Heart right ventricle (tissue), 16 donors: ENCODE measurements at regions not wholly inside any gene's neighbourhood (a gene's known extent, or its start where the extent isn't known, plus 50 kb on each side); places are given as distances from the start of the nearest gene placed in this dataset.
"Not testable (repeated sequence)": the region's sequence is repeated elsewhere in the genome, so short reads cannot be mapped to it uniquely, and the experiment has no call there.

Experiments used
- ATAC-seq, 8 donors: fragments of 200-7000 bp; cut with Tn5 transposase; one replicate each; pipeline ENCODE4 v1.9.1; 2020; ENCODE audit warnings: mild to moderate bottlenecking in 8 of 8, moderate library complexity in 8 of 8, moderate number of reproducible peaks in 1 of 8
- DNase-seq, 2 donors: peaks; one replicate each; pipeline ENCODE4 v3.0.0-alpha.2; 2020
- H3K27ac ChIP-seq, 10 donors: fragments of 200-600 bp; sonication (generic) in 2 of 10; one replicate each; pipeline versions ENCODE4 v1.5.0 to v1.8.0; 2020 to 2022; ENCODE audit warnings: mild to moderate bottlenecking in 3 of 10
- H3K27me3 ChIP-seq, 7 donors: fragments of 200-600 bp; one replicate each; pipeline ENCODE4 v1.8.0; 2021 to 2022; ENCODE audit warnings: mild to moderate bottlenecking in 2 of 7
- H3K36me3 ChIP-seq, 9 donors: fragments of 200-600 bp; sonication (generic) in 1 of 9; one replicate each; pipeline versions ENCODE4 v1.5.0 to v1.8.0; 2020 to 2022; ENCODE audit warnings: mild to moderate bottlenecking in 2 of 9
- H3K4me1 ChIP-seq, 9 donors: fragments of 200-600 bp; sonication (generic) in 1 of 9; one replicate each; pipeline versions ENCODE4 v1.5.0 to v1.8.0; 2020 to 2022; ENCODE audit warnings: mild to moderate bottlenecking in 4 of 9
- H3K4me3 ChIP-seq, 10 donors: fragments of 200-600 bp; sonication (generic) in 2 of 10; one replicate each; pipeline versions ENCODE4 v1.5.0 to v1.8.0; 2020 to 2022; ENCODE audit warnings: mild to moderate bottlenecking in 7 of 10, moderate library complexity in 2 of 10
- H3K9me3 ChIP-seq, 11 donors: fragments of 200-600 bp in 10 of 11; sonication (generic) in 2 of 11; one replicate each; pipeline versions ENCODE4 v1.5.0 to v1.8.0; 2013 to 2022; ENCODE audit warnings: mild to moderate bottlenecking in 2 of 11, control low read depth in 1 of 11, moderate library complexity in 1 of 11
- CTCF ChIP-seq, 9 donors: fragments of 200-600 bp; sonication (generic) in 2 of 9; IDR thresholded peaks; one replicate each; pipeline versions ENCODE4 v1.5.0 to v1.8.0; 2021 to 2022; ENCODE audit warnings: antibody characterized with exemption in 9 of 9, mild to moderate bottlenecking in 5 of 9, moderate library complexity in 1 of 9
- WGBS, 2 donors: extraction: QIAGEN DNeasy Blood & Tissue Kit; methylation state at CpG; one replicate each; pipeline ENCODE4 v1.1.7; 2013; ENCODE audit warnings: inconsistent platforms in 1 of 2; 5-methylcytosine and 5-hydroxymethylcytosine counted together
- intact Hi-C, 10 donors: fragments of 100-400 bp; cut with DNase I; formaldehyde crosslinking; loops; one replicate each; pipeline versions ENCODE4 v1.11.1 to v1.14.2; 2022
- donor health status: Arrhythmogenic right ventricular cardiomyopathy.
- donor health status: ischemic (EF 13 %, LVEDD 7.1; RV severe dilation, severe dysfunction).
- donor health status: healthy with polysubstance abuse.
- donor health status: DM: no; HTN: yes; CAD: no.
- donor health status: DM: no; HTN: no; CAD: no.
- donor health status: ischemic (EF 25% LVEDD 6.9; RV normal size, moderate dysfunction).
- donor health status: ischemic (EF 25% LVEDD 5.7; RV mildly dilated, moderate dysfunction).
- donor health status: healthy.
- donor health status: DM: yes; HTN: yes; CAD: no.
- donor health status: Ischemic cardiomyopathy.
- donor health status: ischemic (EF 35%, LVEDD 5.7; RV mildly dilated, moderate dysfunction).
- donor health status: nonischemic (EF 11% LVEDD 7.7; RV severe dilation, severe dysfunction).
- donor health status: DM: yes; HTN: yes; CAD: no.
- donor health status: PGD.
- donor health status: ischemic (EF 29% LVEDD 5.4; RV normal size, mild dysfunction).
- donor health status: nonischemic (EF 23%, LVEDD 6.1; RV moderate dilation, normal function).

- 50 to 69% methylated on average over 3 of the region's 3 CpGs for WGBS, 2 donors
These were observed 1751.4 kb downstream of the TP53TG3F start for GRCh38 chr16:35210681-35211433.

DNA sequence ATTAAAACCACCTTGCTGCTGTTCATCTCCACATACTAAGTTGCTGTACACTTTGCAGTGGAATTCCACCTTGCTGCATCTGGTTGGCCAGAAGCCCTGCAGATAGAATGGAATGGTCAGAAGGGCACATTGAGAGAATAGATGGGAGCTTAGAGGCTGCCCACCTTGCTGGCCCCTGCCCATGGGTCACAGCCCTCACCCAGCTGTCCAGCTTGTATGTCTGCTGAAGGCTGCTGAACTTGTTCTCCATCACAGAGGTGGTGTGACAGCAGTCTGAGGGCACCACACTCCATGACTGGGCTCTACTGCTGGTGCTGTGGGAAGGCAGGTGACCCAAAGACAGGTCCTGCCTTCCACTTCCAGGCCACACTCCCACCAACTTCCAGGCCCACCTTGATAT lies 1755.4 kb downstream of the TP53TG3F start:
- Histone ChIP-seq H3K27ac (no peak overlapping the region), H3K9me3 (peaks cover 0 to 44% (median 0%) of the 10 kb centered on the region in 11 donors), H3K4me1 (no peaks in the 10 kb centered on the region), H3K4me3 (no peak overlapping the region), H3K27me3 (no peaks in the 10 kb centered on the region), H3K36me3 (no peaks in the 10 kb centered on the region)
- TF ChIP-seq CTCF (IDR thresholded peaks at IDR 0.05): no peak
- intact Hi-C loops: no loop called here
- ATAC-seq (no peak), DNase-seq (no peak)

More at GRCh38 chr16:35210681-35211433, 1751.4 kb downstream of the TP53TG3F start:
- H3K9me3 ChIP-seq: peaks cover 0 to 56% (median 0%) of the 10 kb centered on the region in 11 donors
- no peak for DNase-seq
- intact Hi-C loops: no loop called here
- no peak for TF ChIP-seq CTCF (IDR thresholded peaks at IDR 0.05)
- no peak overlapping the region for H3K4me3 ChIP-seq
- H3K27ac ChIP-seq: no peak overlapping the region
- ATAC-seq: peak in 1 of 8 donors; percentile 58
- H3K36me3 ChIP-seq: no peaks in the 10 kb centered on the region
- peaks cover 0 to 19% (median 8%) of the 10 kb centered on the region in 7 donors for H3K27me3 ChIP-seq
- H3K4me1 ChIP-seq: no peaks in the 10 kb centered on the region

GRCh38 chr16:35215287-35215686 lies 1755.9 kb downstream of the TP53TG3F start:
- TF ChIP-seq CTCF (IDR thresholded peaks at IDR 0.05): no peak
- intact Hi-C loops: no loop called here
- DNase-seq (no peak), ATAC-seq (no peak)
- Histone ChIP-seq H3K27ac (no peak overlapping the region), H3K36me3 (no peaks in the 10 kb centered on the region), H3K9me3 (peaks cover 0 to 44% (median 0%) of the 10 kb centered on the region in 11 donors), H3K4me1 (no peaks in the 10 kb centered on the region), H3K27me3 (no peaks in the 10 kb centered on the region), H3K4me3 (no peak overlapping the region)
- 83 to 90% methylated on average over 3 of the region's 3 CpGs for WGBS, 2 donors

GRCh38 chr16:35216261-35216660 lies 1756.8 kb downstream of the TP53TG3F start:
- H3K4me1 ChIP-seq, intact Hi-C loops, H3K27ac ChIP-seq, ATAC-seq, H3K27me3 ChIP-seq, H3K36me3 ChIP-seq, H3K4me3 ChIP-seq, DNase-seq: not testable (repeated sequence)
- 53 to 63% methylated on average over 6 of the region's 6 CpGs for WGBS, 2 donors
- peaks cover 0 to 46% (median 0%) of the 10 kb centered on the region in 11 donors for H3K9me3 ChIP-seq
